ENCODE measurements at regions not wholly inside any gene's neighbourhood (a gene's known extent, or its start where the extent isn't known, plus 50 kb on each side); places are given as distances from the start of the nearest gene placed in this dataset.

GRCh38 chr12:124412646-124413015, 117.7 kb downstream of the RFLNA start:
- DNase-seq (ENCODE audit: low spot score) = no peak

- no peak for DNase-seq (ENCODE audit: low spot score)
Observed at GRCh38 chr12:124411953-124412645, 117.2 kb downstream of the RFLNA start.

GRCh38 chr12:124411281-124411878, 116.5 kb downstream of the RFLNA start:
- no peak for DNase-seq (ENCODE audit: low spot score)

GRCh38 chr12:124410354-124411175, 115.7 kb downstream of the RFLNA start:
- no peak for DNase-seq (ENCODE audit: low spot score)

GRCh38 chr12:124408822-124409517, 114.1 kb downstream of the RFLNA start:
- DNase-seq (ENCODE audit: low spot score) = no peak

GRCh38 chr12:124407074-124407473, 112.2 kb downstream of the RFLNA start:
- DNase-seq (ENCODE audit: low spot score) = no peak

GRCh38 chr12:124406043-124406442, 111.2 kb downstream of the RFLNA start:
- DNase-seq (ENCODE audit: low spot score) = no peak

GRCh38 chr12:124405592-124405991, 110.7 kb downstream of the RFLNA start:
- no peak for DNase-seq (ENCODE audit: low spot score)

- no peak for DNase-seq (ENCODE audit: low spot score)
Observed at GRCh38 chr12:124405151-124405550, 110.3 kb downstream of the RFLNA start.

GRCh38 chr12:124404162-124404784, 109.4 kb downstream of the RFLNA start:
- no peak for DNase-seq (ENCODE audit: low spot score)

- DNase-seq (ENCODE audit: low spot score) = no peak
Observed at GRCh38 chr12:124403273-124403672, 108.4 kb downstream of the RFLNA start.

GRCh38 chr12:124402248-124403066, 107.6 kb downstream of the RFLNA start:
- no peak for DNase-seq (ENCODE audit: low spot score)

- no peak for DNase-seq (ENCODE audit: low spot score)
Observed at GRCh38 chr12:124401704-124402221, 106.9 kb downstream of the RFLNA start.

- no peak for DNase-seq (ENCODE audit: low spot score)
Observed at GRCh38 chr12:124400124-124400523, 105.2 kb downstream of the RFLNA start.

- peak; percentile 58 for DNase-seq (ENCODE audit: low spot score)
Observed at GRCh38 chr12:124399622-124400021, 104.7 kb downstream of the RFLNA start.

- DNase-seq (ENCODE audit: low spot score) = no peak
Observed at GRCh38 chr12:124398578-124399227, 103.8 kb downstream of the RFLNA start.

- peak; percentile 84 for DNase-seq (ENCODE audit: low spot score)
Observed at GRCh38 chr12:124397807-124398577, 103.1 kb downstream of the RFLNA start.

- no peak for DNase-seq (ENCODE audit: low spot score)
Observed at GRCh38 chr12:124397399-124397679, 102.4 kb downstream of the RFLNA start.

- peak; percentile 68 for DNase-seq (ENCODE audit: low spot score)
Observed at GRCh38 chr12:124396544-124397398, 101.9 kb downstream of the RFLNA start.

All from hematopoietic multipotent progenitor cell treated with erythropoietin and hydrocortisone succinate and interleukin-3 and kit ligand, for 17 days (in vitro differentiated cells).